HEK293 (cell line): ENCODE measurements at regions not wholly inside any gene's neighbourhood (a gene's known extent, or its start where the extent isn't known, plus 50 kb on each side); places are given as distances from the start of the nearest gene placed in this dataset.

Experiments
- CTCF ChIP-seq: fragments of 450-650 bp; formaldehyde crosslinking; IDR thresholded peaks from 2 replicates; pipeline ENCODE4 v1.5.1; 2016; ENCODE audit warnings: missing biosample characterization, missing genetic modification characterization
- PRDM10 ChIP-seq: fragments of 450-650 bp; formaldehyde crosslinking; IDR thresholded peaks from 2 replicates; pipeline ENCODE4 v1.5.1; 2016; ENCODE audit warnings: missing biosample characterization, missing genetic modification characterization
- TCF7L2 ChIP-seq: IDR thresholded peaks from 2 replicates; pipeline ENCODE4 v1.6.1; 2011; ENCODE audit warnings: low read depth, mild to moderate bottlenecking, inconsistent platforms, low read length, moderate library complexity, borderline replicate concordance
- ZNF10 ChIP-seq: fragments of 450-650 bp; formaldehyde crosslinking; IDR thresholded peaks from 2 replicates; pipeline ENCODE4 v1.5.1; 2017; ENCODE audit warnings: missing biosample characterization, missing genetic modification characterization
- ZNF175 ChIP-seq: fragments of 450-650 bp; formaldehyde crosslinking; IDR thresholded peaks from 2 replicates; pipeline ENCODE4 v1.5.1; 2016; ENCODE audit warnings: missing biosample characterization, missing genetic modification characterization
- ZNF501 ChIP-seq: fragments of 450-650 bp; formaldehyde crosslinking; IDR thresholded peaks from 2 replicates; pipeline ENCODE4 v1.5.1; 2016; ENCODE audit warnings: missing biosample characterization, missing genetic modification characterization
- ZNF549 ChIP-seq: fragments of 450-650 bp; IDR thresholded peaks from 2 replicates; pipeline ENCODE4 v1.5.1; 2018; ENCODE audit warnings: missing biosample characterization, missing genetic modification characterization, mild to moderate bottlenecking, inconsistent platforms, moderate library complexity
- ZNF629 ChIP-seq: fragments of 450-650 bp; formaldehyde crosslinking; IDR thresholded peaks from 2 replicates; pipeline ENCODE4 v1.5.1; 2017; ENCODE audit warnings: missing biosample characterization, missing genetic modification characterization

GRCh38 chr7:41274179-41274578, 428.7 kb downstream of the INHBA start:
- no peak for TF ChIP-seq ZNF175 (tag by site-specific recombination)
- TF ChIP-seq ZNF10 (tag by site-specific recombination), result no peak
- no peak for TF ChIP-seq PRDM10 (tag by site-specific recombination)
- TF ChIP-seq TCF7L2, result no peak
- no peak for TF ChIP-seq ZNF549 (tag by site-specific recombination)
- TF ChIP-seq ZNF501 (tag by site-specific recombination), result no peak
- TF ChIP-seq CTCF (tag by site-specific recombination), result no peak
- no peak for TF ChIP-seq ZNF629 (tag by site-specific recombination)
